K562 (cell line): ENCODE measurements at regions not wholly inside any gene's neighbourhood (a gene's known extent, or its start where the extent isn't known, plus 50 kb on each side); places are given as distances from the start of the nearest gene placed in this dataset.

ENCODE experiments used
- ATAC-seq: fragments of 200-7000 bp; cut with Tn5 transposase; 3 replicates; pipeline ENCODE4 v1.9.1; 2020; ENCODE audit warnings: moderate library complexity
- BruUV-seq: library from RNA; stranded (reverse); fragments of 400-500 nt; replicated peaks from 2 replicates; lab custom pipeline; 2021; lab: Mats Ljungman, UMichigan
- CTCF ChIA-PET: fragments of 300-600 bp; formaldehyde crosslinking; extraction: SDS; loops from one replicate; lab custom pipeline; 2021; ENCODE audit warnings: low intra/inter-chr PET ratio; lab: Yijun Ruan, JAX
- POLR2A ChIA-PET: fragments of 300-600, 350-650 bp; sonication (Branson Sonifier 250); formaldehyde crosslinking; extraction: SDS; loops from one replicate; lab custom pipeline; 2021; ENCODE audit warnings: antibody characterized with exemption, inconsistent platforms; lab: Yijun Ruan, JAX
- DNase-seq, 4 experiments: peaks; one replicate each; pipeline versions ENCODE4 v3.0.0 to v3.0.0-alpha.2; 2011 to 2018; ENCODE audit warnings: low spot score in 3 of 4, mixed read lengths in 3 of 4; ENCODE audit errors: extremely low read depth in 1 of 4
- FAIRE-seq: peaks from 2 replicates; lab custom pipeline; 2011; peaks lifted over from hg19 to GRCh38; lab: Jason Lieb, UNC
- H2AFZ ChIP-seq: 2 replicates; pipeline ENCODE4 v1.6.0; 2011; ENCODE audit warnings: low read depth, low read length, control low read depth, inconsistent platforms
- H3K27ac ChIP-seq: fragments of 200-600 bp; 3 replicates; pipeline ENCODE4 v1.8.0; 2011; ENCODE audit warnings: low read depth, mild to moderate bottlenecking, control low read depth, inconsistent platforms, low read length, moderate library complexity, mixed read lengths; ENCODE audit errors: extremely low read depth
- H3K27me3 ChIP-seq, 2 experiments: fragments of 300-600 bp in 1 of 2; 2 replicates in 1 of 2; 3 replicates in 1 of 2; pipeline versions ENCODE4 v1.6.0 to v1.8.0; 2011; ENCODE audit warnings: inconsistent platforms in 2 of 2, low read length in 2 of 2, mild to moderate bottlenecking in 1 of 2, mixed read lengths in 1 of 2, moderate library complexity in 1 of 2; ENCODE audit not compliant: control insufficient read depth in 2 of 2, insufficient read depth in 2 of 2
- H3K36me3 ChIP-seq: fragments of 300-600 bp; 3 replicates; pipeline ENCODE4 v1.8.0; 2011; ENCODE audit warnings: mild to moderate bottlenecking, low read length, inconsistent platforms; ENCODE audit not compliant: control insufficient read depth, insufficient read depth
- H3K4me1 ChIP-seq, 2 experiments: fragments of 200-600 bp in 1 of 2; replicated peaks in 1 of 2; 2 replicates in 1 of 2; 3 replicates in 1 of 2; pipeline versions ENCODE4 v1.5.1 to v1.8.0; 2011; ENCODE audit warnings: inconsistent platforms in 2 of 2, low read length in 2 of 2, mild to moderate bottlenecking in 1 of 2, mixed read lengths in 1 of 2, moderate library complexity in 1 of 2; ENCODE audit not compliant: control insufficient read depth in 2 of 2, insufficient read depth in 2 of 2
- H3K4me2 ChIP-seq: 2 replicates; pipeline ENCODE4 v1.6.1; 2011; ENCODE audit warnings: low read length, control low read depth, inconsistent platforms, mixed read lengths; ENCODE audit not compliant: insufficient read depth
- H3K4me3 ChIP-seq: fragments of 200-600 bp; sonication (generic), shearing (Covaris generic); 2 replicates; pipeline ENCODE4 v1.5.1; 2016; ENCODE audit warnings: control low read depth, inconsistent platforms
- H3K79me2 ChIP-seq: fragments of 200-600 bp; 3 replicates; pipeline ENCODE4 v1.8.0; 2011; ENCODE audit warnings: low read length, inconsistent platforms; ENCODE audit not compliant: control insufficient read depth, insufficient read depth
- H3K9ac ChIP-seq, 2 experiments: 2 replicates each; pipeline versions ENCODE4 v1.6.0 to v1.6.1; 2011; ENCODE audit warnings: low read depth in 2 of 2, low read length in 2 of 2, control low read depth in 1 of 2, inconsistent platforms in 1 of 2, mild to moderate bottlenecking in 1 of 2, mixed read lengths in 1 of 2; ENCODE audit not compliant: insufficient read depth in 1 of 2
- H3K9me1 ChIP-seq: one replicate; pipeline ENCODE4 v1.6.0; 2011; ENCODE audit warnings: inconsistent platforms, mild to moderate bottlenecking, low read length, moderate library complexity; ENCODE audit not compliant: control insufficient read depth, insufficient read depth
- H3K9me3 ChIP-seq: replicated peaks from 2 replicates; pipeline ENCODE4 v1.5.1; 2011; ENCODE audit warnings: low read depth, low read length, inconsistent platforms; ENCODE audit not compliant: control insufficient read depth, insufficient read depth
- H4K20me1 ChIP-seq: replicated peaks from 2 replicates; pipeline ENCODE4 v1.6.1; 2011; ENCODE audit warnings: low read length, inconsistent platforms, mixed read lengths; ENCODE audit not compliant: control insufficient read depth, insufficient read depth
- BCOR ChIP-seq: fragments of 450-650 bp; IDR thresholded peaks from 2 replicates; pipeline ENCODE4 v1.6.1; 2016
- BHLHE40 ChIP-seq: IDR thresholded peaks from 2 replicates; pipeline ENCODE4 v1.6.1; 2011; ENCODE audit warnings: low read length, improper control_type of control experiment
- DDX20 ChIP-seq: fragments of 450-650 bp; IDR thresholded peaks from 2 replicates; pipeline ENCODE4 v1.6.1; 2016; ENCODE audit warnings: missing genetic modification characterization, low read depth, mild to moderate bottlenecking, missing compliant biosample characterization, moderate library complexity
- ETV1 ChIP-seq: fragments of 450-650 bp; conservative IDR thresholded peaks from 2 replicates; pipeline ENCODE4 v1.6.1; 2016; ENCODE audit warnings: missing genetic modification characterization, control low read depth, low read depth, missing compliant biosample characterization
- FOXM1 ChIP-seq, 2 experiments: fragments of 450-650 bp in 1 of 2; sonication (generic) in 1 of 2; formaldehyde crosslinking in 1 of 2; IDR thresholded peaks; 2 replicates each; pipeline versions ENCODE4 v1.6.1 to v1.9.0; 2017 to 2022; ENCODE audit warnings: low read depth in 2 of 2, mild to moderate bottlenecking in 2 of 2, missing genetic modification reagents in 1 of 2, moderate library complexity in 1 of 2
- HNRNPL ChIP-seq: fragments of 200-400 bp; formaldehyde crosslinking; IDR thresholded peaks from 2 replicates; pipeline ENCODE4 v1.6.1; 2017; ENCODE audit warnings: low read depth, mild to moderate bottlenecking, low read length
- IFI16 ChIP-seq: fragments of 250-450 bp; sonication (Bioruptor Pico); IDR thresholded peaks from 2 replicates; pipeline ENCODE4 v2.1.2; 2022; ENCODE audit warnings: mild to moderate bottlenecking, inconsistent platforms
- PHF8 ChIP-seq: fragments of 200-600 bp; sonication (generic); IDR thresholded peaks from 2 replicates; pipeline ENCODE4 v1.6.1; 2012; ENCODE audit warnings: mixed run types, mild to moderate bottlenecking, inconsistent platforms, low read length, moderate library complexity, borderline replicate concordance
- RBM39 ChIP-seq: fragments of 200-400 bp; formaldehyde crosslinking; optimal IDR thresholded peaks from 2 replicates; pipeline ENCODE3; 2018; ENCODE audit warnings: low read depth, low read length
- STAG1 ChIP-seq: sonication (generic); formaldehyde crosslinking; IDR thresholded peaks from 2 replicates; pipeline ENCODE4 v1.5.0; 2020; ENCODE audit warnings: missing genetic modification reagents, borderline replicate concordance
- STAT5A ChIP-seq: IDR thresholded peaks from 2 replicates; pipeline ENCODE4 v1.6.1; 2012; ENCODE audit warnings: low read length, inconsistent platforms, borderline replicate concordance
- ZBTB43 ChIP-seq: sonication (generic); formaldehyde crosslinking; IDR thresholded peaks from 2 replicates; pipeline ENCODE4 v1.8.0; 2023; ENCODE audit warnings: mild to moderate bottlenecking, missing genetic modification reagents
- ZNF140 ChIP-seq: fragments of 250-450 bp; sonication (Bioruptor Pico); IDR thresholded peaks from 2 replicates; pipeline ENCODE4 v1.8.0; 2021; ENCODE audit warnings: moderate library complexity, mild to moderate bottlenecking, inconsistent platforms
- ZNF282 ChIP-seq: sonication (generic); formaldehyde crosslinking; IDR thresholded peaks from 2 replicates; pipeline ENCODE4 v1.8.1; 2023; ENCODE audit warnings: missing genetic modification reagents
- ZNF609 ChIP-seq: sonication (generic); formaldehyde crosslinking; IDR thresholded peaks from 2 replicates; pipeline ENCODE4 v1.8.1; 2023; ENCODE audit warnings: missing genetic modification reagents, mild to moderate bottlenecking, borderline replicate concordance
- ZZZ3 ChIP-seq: fragments of 450-650 bp; IDR thresholded peaks from 2 replicates; pipeline ENCODE4 v1.6.1; 2016; ENCODE audit warnings: antibody characterized with exemption, mild to moderate bottlenecking, moderate library complexity
- WGBS: fragments of 100-300 bp; shearing (Covaris generic); methylation state at CpG from one replicate; pipeline ENCODE4 v1.1.6; 2016; ENCODE audit warnings: low coverage, mixed read lengths; ENCODE audit not compliant: insufficient coverage; ENCODE audit errors: missing lambda C conversion rate; 5-methylcytosine and 5-hydroxymethylcytosine counted together
- in situ Hi-C: fragments of 300-500 bp; cut with MboI; formaldehyde crosslinking; loops from 4 replicates; pipeline ENCODE4 v1.15.0; 2018; ENCODE audit warnings: inconsistent platforms, mixed read lengths
- intact Hi-C: fragments of 100-400 bp; cut with micrococcal nuclease; formaldehyde crosslinking; loops from 2 replicates; pipeline ENCODE4 v1.14.2; 2022

- no peak overlapping the region for H3K27ac ChIP-seq
- FAIRE-seq (no peak), DNase-seq (no peak), ATAC-seq (no peak)
- H4K20me1 ChIP-seq = no peaks in the 10 kb centered on the region
- no peaks in the 10 kb centered on the region for H3K9me1 ChIP-seq
- H3K4me2 ChIP-seq = no peak overlapping the region
- CTCF ChIA-PET = no interaction called here
- H3K4me3 ChIP-seq = no peak overlapping the region
- intact Hi-C loops = no loop called here
- H3K79me2 ChIP-seq = no peaks in the 10 kb centered on the region
- in situ Hi-C loops = no loop called here
- H3K9me3 ChIP-seq = no peaks in the 10 kb centered on the region
- H3K4me1 ChIP-seq = no peaks in the 10 kb centered on the region
- no peaks in the 10 kb centered on the region for H3K27me3 ChIP-seq
- H2AFZ ChIP-seq = no peak overlapping the region
- no TSS peak for BruUV-seq
- no peak overlapping the region for H3K9ac ChIP-seq
- no peaks in the 10 kb centered on the region for H3K36me3 ChIP-seq
- POLR2A ChIA-PET = interaction anchor here (0.7 kb wide), 1 partner anchor 13 kb away, joined by 3 read pairs; no protein-coding TSS in a partner anchor
- 0% methylated on average over 8 of the region's 8 CpGs for WGBS
- TF ChIP-seq BHLHE40 (no peak), ETV1 (tag) (no peak), BCOR (no peak), FOXM1 (IDR thresholded peaks at IDR 0.05; ENCODE audit: low read depth) (no peak), FOXM1 (CRISPR knock-in tag; IDR thresholded peaks at IDR 0.05; ENCODE audit: low read depth) (no peak), PHF8 (no peak), STAT5A (no peak), ZNF140 (CRISPR knock-in tag) (no peak), ZNF282 (CRISPR knock-in tag) (no peak), STAG1 (CRISPR knock-in tag) (no peak), ZNF609 (no peak), RBM39 (no peak), DDX20 (tag) (no peak), HNRNPL (no peak), ZBTB43 (no peak), ZZZ3 (no peak), IFI16 (CRISPR knock-in tag) (no peak)
Measured at GRCh38 chr12:126030573-126030972, 965.3 kb downstream of the AACS start.
